ENCODE measurements at regions not wholly inside any gene's neighbourhood (a gene's known extent, or its start where the extent isn't known, plus 50 kb on each side); places are given as distances from the start of the nearest gene placed in this dataset.
"Not testable (repeated sequence)": the region's sequence is repeated elsewhere in the genome, so short reads cannot be mapped to it uniquely, and the experiment has no call there.

GRCh38 chr10:2592360-2593160, 474.8 kb upstream of the PFKP start:
- no peak for DNase-seq (ENCODE audit: extremely low read depth, low read depth)

DNA sequence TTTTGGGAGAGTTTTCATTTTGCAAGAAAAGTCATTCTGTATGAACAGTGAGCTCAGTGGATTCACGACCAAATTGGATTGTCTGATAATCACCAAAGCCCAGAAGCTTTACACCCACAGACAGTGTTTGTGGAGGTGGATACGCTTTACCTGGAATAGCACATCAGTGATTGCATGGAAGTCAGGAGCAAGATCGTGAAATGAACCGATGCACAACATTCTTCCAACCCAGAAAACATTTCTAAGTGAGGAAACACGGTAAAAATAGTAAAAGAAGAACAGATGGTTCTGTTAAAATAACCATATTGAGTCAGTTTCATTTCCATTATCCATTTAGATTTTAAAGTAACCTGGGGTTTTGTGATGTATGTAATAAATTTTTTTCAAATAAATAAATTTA, 478.2 kb upstream of the PFKP start:
- no peak for DNase-seq (ENCODE audit: extremely low read depth, low read depth)

- no peak for DNase-seq (ENCODE audit: extremely low read depth, low read depth)
Observed at GRCh38 chr10:2584385-2584784, 483.0 kb upstream of the PFKP start.

- no peak for DNase-seq (ENCODE audit: extremely low read depth, low read depth)
Observed at GRCh38 chr10:2576892-2577291, 490.5 kb upstream of the PFKP start.

DNA sequence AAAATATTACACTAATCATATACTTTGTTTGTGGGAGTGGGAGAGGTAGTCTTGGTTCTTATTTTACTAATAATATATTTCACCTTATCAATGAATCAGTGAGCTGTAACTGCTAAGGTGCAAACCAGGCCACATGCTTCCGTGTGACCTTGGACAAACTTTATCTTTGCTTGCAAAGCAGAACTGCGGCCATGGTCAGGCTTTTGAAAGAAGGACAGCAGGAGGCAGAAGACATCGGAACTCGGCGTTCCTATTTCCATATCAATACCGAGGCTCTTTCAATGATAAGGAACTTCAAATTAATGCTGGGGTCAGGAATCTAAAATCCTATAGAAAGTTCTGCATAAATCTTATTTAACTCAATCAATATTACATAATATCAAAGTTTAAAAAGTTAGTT, 491.9 kb upstream of the PFKP start:
- DNase-seq (ENCODE audit: extremely low read depth, low read depth) = no peak

DNA sequence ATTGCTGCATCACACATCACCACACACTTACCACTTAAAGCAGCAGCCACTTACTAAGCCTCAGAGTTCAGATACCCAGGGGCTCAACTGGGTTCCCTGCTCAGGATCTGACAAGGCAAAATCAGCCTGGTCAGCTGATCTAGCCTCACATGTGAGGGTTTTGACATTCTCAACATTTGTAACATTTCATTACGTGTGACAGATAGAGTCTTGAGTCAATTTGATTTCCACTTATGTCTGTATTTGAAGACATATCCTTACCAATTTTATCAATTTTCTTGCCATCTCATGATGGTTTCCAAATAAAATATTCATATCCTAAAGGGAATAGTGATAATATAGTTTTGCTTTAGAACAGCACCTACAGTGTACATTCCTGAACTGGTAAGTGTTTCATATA, 494.7 kb upstream of the PFKP start:
- DNase-seq (ENCODE audit: extremely low read depth, low read depth) = no peak

GRCh38 chr10:2556883-2557282, 510.5 kb upstream of the PFKP start:
- no peak for DNase-seq (ENCODE audit: extremely low read depth, low read depth)

DNA sequence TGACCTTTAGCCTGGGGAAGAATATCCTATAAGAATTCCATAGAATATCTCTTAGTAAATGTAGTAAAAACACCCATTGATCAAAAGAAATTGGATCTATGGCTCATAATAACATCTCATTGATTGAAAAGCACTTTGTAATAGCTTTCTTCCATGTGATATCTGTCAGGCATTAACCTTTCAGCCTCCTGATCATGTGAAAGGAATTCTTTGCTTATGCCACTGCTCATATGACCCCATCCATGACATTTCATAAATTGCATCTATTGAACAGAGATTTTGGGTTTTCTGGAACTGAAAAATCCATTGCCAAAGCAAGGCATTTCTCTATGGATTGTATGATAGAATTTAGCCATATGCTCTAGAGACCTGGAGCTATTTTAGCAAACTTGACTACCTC, 519.3 kb upstream of the PFKP start:
- no peak for DNase-seq (ENCODE audit: extremely low read depth, low read depth)

DNA sequence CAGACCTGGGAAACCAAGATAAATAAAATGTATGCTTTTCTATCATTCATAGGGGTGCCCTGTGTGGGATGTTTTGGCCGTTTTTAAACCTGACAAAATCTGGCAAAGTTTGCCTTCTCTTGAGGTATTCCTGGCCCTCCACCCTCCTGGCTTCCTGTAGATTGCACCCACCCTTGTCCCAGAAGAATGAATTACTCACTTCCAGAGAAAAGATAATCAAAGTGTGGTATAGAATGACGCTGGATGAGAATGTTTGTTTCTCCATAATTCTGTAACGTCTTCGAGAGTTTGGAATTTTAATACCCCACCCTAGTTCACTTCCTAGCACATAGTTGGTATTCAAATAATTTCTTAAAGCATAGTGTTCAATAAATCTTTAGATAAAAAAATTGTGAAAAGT, 519.7 kb upstream of the PFKP start:
- DNase-seq (ENCODE audit: extremely low read depth, low read depth) = no peak

DNA sequence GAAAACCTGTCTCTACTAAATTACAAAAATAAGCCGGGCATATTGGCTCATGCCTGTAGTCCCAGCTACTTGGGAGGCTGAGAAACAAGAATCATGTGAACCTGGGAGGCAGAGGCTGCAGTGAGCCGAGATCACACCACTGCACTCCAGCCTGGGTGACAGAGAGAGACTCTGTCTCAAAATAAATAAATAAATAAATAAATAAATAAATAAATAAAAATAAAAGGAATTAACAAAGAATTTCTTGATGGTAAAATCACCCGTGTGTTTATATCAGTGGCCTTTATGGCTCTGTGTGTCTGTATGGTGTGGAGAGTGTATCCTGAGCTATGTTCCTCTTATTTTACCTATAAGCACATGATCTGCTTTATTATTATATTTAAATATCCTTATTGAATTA, 520.5 kb upstream of the PFKP start:
- not testable (repeated sequence) for DNase-seq (ENCODE audit: extremely low read depth, low read depth)

DNA sequence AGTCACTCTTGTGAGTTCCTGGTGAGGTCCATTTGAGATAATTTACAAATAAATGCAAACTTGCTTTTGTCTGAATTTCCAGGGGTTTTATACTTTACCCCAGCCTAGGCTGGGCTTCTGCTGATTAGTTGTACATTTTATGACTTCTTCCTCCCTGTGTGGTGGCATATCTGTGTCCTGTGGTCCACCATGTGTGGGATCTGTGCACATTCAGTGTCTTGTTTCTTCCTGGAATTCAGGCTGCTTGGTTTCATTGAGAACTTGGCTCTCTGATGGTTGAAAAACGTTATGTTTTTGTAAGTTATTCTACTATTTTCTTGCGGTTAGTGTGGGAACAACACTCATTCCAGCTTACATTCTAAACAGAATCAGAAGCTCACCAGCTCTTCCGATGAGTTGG, 523.4 kb upstream of the PFKP start:
- no peak for DNase-seq (ENCODE audit: extremely low read depth, low read depth)

- no peak for DNase-seq (ENCODE audit: extremely low read depth, low read depth)
Observed at GRCh38 chr10:2543142-2543886, 524.0 kb upstream of the PFKP start.

DNA sequence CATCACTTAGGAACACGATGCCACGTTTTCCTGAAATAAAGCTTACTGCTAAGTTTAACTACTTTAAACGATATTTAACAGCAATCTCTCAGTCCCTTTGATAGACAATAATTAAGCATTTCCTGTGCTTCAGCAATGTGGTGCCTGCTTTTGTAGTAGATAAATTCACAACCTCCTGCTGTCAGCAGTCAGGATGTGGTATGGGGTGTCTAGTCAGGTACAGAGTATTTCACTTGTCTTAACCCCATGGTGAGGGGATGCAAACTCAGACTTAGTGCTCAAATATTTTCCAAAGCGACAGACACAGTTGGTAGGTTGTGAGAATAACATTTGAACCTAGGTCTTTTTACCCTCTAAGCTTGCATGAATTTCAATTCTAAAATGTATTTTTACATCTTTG, 526.2 kb upstream of the PFKP start:
- no peak for DNase-seq (ENCODE audit: extremely low read depth, low read depth)

- DNase-seq (ENCODE audit: extremely low read depth, low read depth) = no peak
Observed at GRCh38 chr10:2529945-2530344, 537.4 kb upstream of the PFKP start.

DNA sequence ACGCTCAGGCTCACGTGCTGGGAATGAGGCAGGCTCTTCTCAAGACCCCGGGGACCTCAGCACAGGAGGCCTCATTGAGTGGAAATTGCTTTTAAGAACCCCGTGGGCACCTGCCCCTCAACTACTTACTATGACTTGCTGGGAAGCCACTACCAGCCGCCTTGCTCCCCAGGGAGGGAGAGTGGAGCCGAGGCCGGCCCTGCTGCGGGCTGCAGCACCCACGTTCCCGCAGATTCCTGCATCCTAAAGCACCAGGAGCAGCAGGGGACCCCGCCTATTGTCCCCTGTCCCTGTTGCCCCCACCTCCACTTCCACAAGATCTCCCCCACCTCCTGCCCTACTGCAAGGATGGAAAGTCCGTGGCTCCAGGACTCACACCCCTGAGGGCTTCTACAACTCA, 541.6 kb upstream of the PFKP start:
- DNase-seq (ENCODE audit: extremely low read depth, low read depth) = no peak

GRCh38 chr10:2519139-2519538, 548.2 kb upstream of the PFKP start:
- no peak for DNase-seq (ENCODE audit: extremely low read depth, low read depth)

- no peak for DNase-seq (ENCODE audit: extremely low read depth, low read depth)
Observed at GRCh38 chr10:2509081-2509531, 558.2 kb upstream of the PFKP start.

DNA sequence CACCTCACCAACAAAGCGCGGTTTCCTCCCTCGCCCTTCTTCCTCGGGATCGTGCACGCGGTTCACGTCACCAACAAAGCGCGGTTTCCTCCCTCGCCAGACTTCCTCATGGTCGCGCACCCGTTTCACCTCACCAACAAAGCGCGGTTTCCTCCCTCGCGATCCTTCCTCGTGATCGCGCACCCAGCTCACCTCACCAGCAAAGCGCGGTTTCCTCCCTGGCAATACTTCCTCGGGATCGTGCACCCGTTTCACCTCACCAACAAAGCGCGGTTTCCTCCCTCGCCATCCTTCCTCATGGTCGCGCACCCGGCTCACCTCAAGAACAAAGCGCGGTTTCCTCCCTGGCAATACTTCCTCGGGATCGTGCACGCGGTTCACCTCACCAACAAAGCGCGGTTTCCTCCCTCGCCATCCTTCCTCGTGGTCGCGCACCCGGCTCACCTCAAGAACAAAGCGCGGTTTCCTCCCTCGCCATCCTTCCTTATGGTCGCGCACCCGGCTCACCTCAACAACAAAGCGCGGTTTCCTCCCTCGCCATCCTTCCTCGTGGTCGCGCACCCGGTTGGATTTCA, 565.9 kb upstream of the PFKP start:
- DNase-seq (ENCODE audit: extremely low read depth, low read depth) = not testable (repeated sequence)

DNA sequence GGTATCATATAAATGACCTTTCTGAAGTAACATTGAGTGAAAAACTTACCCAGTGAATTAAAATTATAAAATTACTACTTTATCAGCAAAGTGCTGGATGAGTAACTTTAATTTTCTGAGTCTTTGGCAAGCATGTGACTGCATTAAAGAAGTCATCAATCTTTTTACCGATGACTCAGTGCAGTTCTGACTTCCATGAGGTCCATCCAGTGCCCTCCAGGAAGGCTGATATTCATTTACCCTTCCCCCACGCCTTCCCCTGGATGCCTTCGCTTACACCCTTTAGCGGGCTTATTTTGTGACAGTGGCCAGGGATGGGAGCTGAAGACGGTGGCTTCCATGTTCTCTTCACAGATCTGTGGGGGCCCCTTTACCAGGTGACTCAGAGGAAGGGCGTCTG, 572.9 kb upstream of the PFKP start:
- DNase-seq (ENCODE audit: extremely low read depth, low read depth) = no peak

DNA sequence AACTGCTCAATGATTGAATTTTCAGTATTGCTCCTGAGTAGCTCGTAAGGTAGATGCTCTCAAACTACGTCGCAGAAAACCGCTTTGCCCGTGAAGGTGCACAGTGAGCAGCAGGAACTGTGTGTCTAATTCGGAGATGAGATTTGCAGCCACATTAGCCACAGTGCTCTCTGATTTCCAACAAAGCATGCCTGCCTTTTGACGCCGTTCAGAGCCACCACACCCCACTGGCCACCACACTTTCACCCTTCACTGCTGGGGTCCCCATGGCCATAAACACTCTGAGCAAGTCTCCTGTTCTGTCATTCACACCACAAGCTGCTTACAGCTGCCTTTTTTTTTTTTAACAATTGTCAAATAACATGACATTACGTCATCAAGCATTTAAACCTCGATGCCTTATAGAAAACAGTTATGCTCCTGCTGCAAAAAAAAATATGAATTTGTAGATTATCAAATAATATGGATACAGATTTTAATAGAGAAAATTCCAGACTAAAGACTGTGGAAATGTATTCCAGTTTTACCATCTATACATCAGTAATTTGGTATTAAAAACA, 578.8 kb upstream of the PFKP start:
- DNase-seq (ENCODE audit: extremely low read depth, low read depth) = no peak

- DNase-seq (ENCODE audit: extremely low read depth, low read depth) = no peak
Observed at GRCh38 chr10:2487921-2488320, 579.4 kb upstream of the PFKP start.

DNA sequence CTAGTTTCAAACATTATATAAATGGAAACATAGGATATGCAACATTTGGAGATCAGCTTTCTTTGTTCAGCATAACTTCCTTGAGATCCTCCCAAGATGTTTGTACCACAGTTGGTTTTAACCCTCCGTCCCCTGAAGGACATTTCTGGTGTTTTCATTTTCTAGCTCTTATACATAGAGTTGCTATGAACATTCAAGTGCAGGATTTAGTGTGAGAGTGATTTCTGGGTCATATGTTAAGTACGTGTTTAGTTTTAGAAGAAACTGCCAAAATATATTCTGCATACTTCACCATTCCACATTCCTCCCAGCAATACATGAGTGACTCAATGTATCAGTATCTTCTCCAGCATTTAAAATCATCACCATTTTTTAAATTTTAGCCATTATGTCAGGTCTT, 588.7 kb upstream of the PFKP start:
- no peak for DNase-seq (ENCODE audit: extremely low read depth, low read depth)
